BE2C (cell line): ENCODE measurements at regions not wholly inside any gene's neighbourhood (a gene's known extent, or its start where the extent isn't known, plus 50 kb on each side); places are given as distances from the start of the nearest gene placed in this dataset.

Source experiments
- DNase-seq: peaks from one replicate; pipeline ENCODE4 v3.0.0-alpha.2; 2020
- H3K27me3 ChIP-seq: fragments of 250-450 bp; sonication (Bioruptor Pico); 2 replicates; pipeline ENCODE4 v1.5.1; 2020; ENCODE audit warnings: mild to moderate bottlenecking
- H3K36me3 ChIP-seq: fragments of 250-450 bp; sonication (Bioruptor Pico); 2 replicates; pipeline ENCODE4 v1.5.1; 2020; ENCODE audit warnings: mild to moderate bottlenecking
- H3K4me1 ChIP-seq: fragments of 250-450 bp; sonication (Bioruptor Pico); 2 replicates; pipeline ENCODE4 v1.5.1; 2020
- H3K4me3 ChIP-seq: 2 replicates; pipeline ENCODE4 v1.5.1; 2011; ENCODE audit warnings: low read depth, low read length
- H3K9me3 ChIP-seq: fragments of 250-450 bp; sonication (Bioruptor Pico); 2 replicates; pipeline ENCODE4 v1.5.1; 2020
- CTCF ChIP-seq: IDR thresholded peaks from 2 replicates; pipeline ENCODE4 v1.5.1; 2012; ENCODE audit warnings: mild to moderate bottlenecking, low read depth, low read length

- Histone ChIP-seq H3K4me1 (no peaks in the 10 kb centered on the region), H3K36me3 (no peaks in the 10 kb centered on the region), H3K9me3 (no peaks in the 10 kb centered on the region), H3K27me3 (no peaks in the 10 kb centered on the region), H3K4me3 (no peak overlapping the region)
- no peak for DNase-seq
- TF ChIP-seq CTCF: no peak
These were observed 268.4 kb upstream of the IRAK1BP1 start for GRCh38 chr6:78598966-78599365.

DNA sequence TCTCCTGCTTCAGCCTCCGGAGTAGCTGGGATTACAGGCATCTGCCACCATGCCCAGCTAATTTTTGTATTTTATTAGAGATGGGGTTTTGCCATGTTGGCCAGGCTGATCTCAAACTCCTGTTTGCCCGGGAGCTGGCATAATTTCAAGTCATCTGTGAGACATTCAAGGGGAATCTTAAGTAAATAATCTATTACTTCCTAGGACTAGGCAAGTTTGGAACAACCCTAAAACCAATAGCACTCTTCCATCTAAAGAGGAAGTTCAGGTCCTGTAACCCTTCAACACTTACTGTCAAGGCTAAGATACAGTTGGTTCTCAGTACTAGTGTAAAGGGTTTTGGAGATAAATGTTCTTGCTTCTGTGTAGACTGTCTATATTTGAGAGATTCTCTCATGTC, 267.8 kb upstream of the IRAK1BP1 start:
- H3K36me3 ChIP-seq: no peaks in the 10 kb centered on the region
- no peaks in the 10 kb centered on the region for H3K27me3 ChIP-seq
- TF ChIP-seq CTCF: no peak
- no peaks in the 10 kb centered on the region for H3K4me1 ChIP-seq
- no peaks in the 10 kb centered on the region for H3K9me3 ChIP-seq
- DNase-seq: no peak
- H3K4me3 ChIP-seq: no peak overlapping the region

DNA sequence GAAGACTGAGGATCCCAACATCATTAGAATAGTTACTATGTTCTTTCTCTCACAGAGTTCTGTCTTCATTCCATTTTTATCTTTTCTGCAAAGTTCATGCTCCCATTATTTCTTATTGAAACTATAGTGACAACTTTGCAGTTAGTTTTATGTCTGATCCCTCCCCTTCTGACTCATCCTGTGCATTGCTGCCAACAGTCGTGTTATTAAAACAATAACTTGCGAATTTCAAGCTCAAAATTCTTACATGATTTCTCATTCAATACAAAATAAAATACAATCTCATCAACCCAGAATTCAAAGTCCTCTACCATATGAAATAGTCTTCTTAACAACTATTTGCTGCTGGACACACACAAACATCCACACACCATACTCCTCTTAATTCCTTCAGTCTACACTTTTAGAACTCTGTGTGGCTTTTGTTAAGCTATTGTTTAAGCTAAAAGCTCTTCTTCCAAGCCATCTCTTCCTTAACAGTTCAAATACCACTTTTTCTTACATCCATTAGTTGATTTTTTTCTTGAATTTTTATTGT, 261.4 kb upstream of the IRAK1BP1 start:
- H3K4me1 ChIP-seq: no peaks in the 10 kb centered on the region
- TF ChIP-seq CTCF: no peak
- H3K4me3 ChIP-seq: no peak overlapping the region
- no peaks in the 10 kb centered on the region for H3K36me3 ChIP-seq
- H3K27me3 ChIP-seq: no peaks in the 10 kb centered on the region
- DNase-seq: no peak
- no peaks in the 10 kb centered on the region for H3K9me3 ChIP-seq

GRCh38 chr6:78607189-78607588, 260.2 kb upstream of the IRAK1BP1 start:
- no peak for DNase-seq
- Histone ChIP-seq H3K4me1 (no peaks in the 10 kb centered on the region), H3K9me3 (no peaks in the 10 kb centered on the region), H3K27me3 (no peaks in the 10 kb centered on the region), H3K36me3 (no peaks in the 10 kb centered on the region), H3K4me3 (no peak overlapping the region)
- no peak for TF ChIP-seq CTCF

DNA sequence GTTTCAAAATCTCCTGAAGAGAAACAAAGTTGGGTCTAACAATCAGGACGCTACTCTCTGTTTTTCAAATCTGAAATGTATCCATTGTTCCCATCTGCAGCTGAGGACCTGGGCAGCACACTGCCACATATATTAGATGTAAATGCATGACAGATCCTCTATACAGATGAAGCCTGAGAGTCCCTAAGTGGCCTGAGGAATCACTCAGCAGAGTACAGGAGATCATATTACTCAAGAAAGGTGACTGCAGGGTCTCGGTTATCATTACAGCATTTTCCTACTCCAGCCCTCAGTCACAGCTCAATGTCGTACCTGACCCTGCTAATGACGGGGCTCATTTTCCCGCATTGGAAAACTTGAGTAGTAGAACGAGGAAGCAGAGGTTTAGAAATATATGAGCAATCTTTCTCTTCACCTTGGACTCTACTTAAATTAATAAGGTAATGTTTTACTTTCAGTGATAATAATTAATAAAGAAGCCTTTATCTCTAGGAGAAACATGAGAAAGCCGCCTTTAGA, 256.2 kb upstream of the IRAK1BP1 start:
- Histone ChIP-seq H3K4me1 (no peaks in the 10 kb centered on the region), H3K4me3 (no peak overlapping the region), H3K36me3 (no peaks in the 10 kb centered on the region), H3K27me3 (no peaks in the 10 kb centered on the region), H3K9me3 (no peaks in the 10 kb centered on the region)
- no peak for TF ChIP-seq CTCF
- DNase-seq: no peak

GRCh38 chr6:78611886-78612480, 255.4 kb upstream of the IRAK1BP1 start:
- Histone ChIP-seq H3K4me1 (no peaks in the 10 kb centered on the region), H3K36me3 (no peaks in the 10 kb centered on the region), H3K4me3 (no peak overlapping the region), H3K9me3 (no peaks in the 10 kb centered on the region), H3K27me3 (no peaks in the 10 kb centered on the region)
- TF ChIP-seq CTCF: peak; percentile 55
- DNase-seq: no peak
